Limb (tissue), 2 donors: ENCODE measurements at regions not wholly inside any gene's neighbourhood (a gene's known extent, or its start where the extent isn't known, plus 50 kb on each side); places are given as distances from the start of the nearest gene placed in this dataset.

Experiments
- DNase-seq, 2 donors: peaks; one replicate each; pipeline ENCODE4 v3.0.0-alpha.2; 2016; ENCODE audit errors: extremely low spot score in 2 of 2

DNA sequence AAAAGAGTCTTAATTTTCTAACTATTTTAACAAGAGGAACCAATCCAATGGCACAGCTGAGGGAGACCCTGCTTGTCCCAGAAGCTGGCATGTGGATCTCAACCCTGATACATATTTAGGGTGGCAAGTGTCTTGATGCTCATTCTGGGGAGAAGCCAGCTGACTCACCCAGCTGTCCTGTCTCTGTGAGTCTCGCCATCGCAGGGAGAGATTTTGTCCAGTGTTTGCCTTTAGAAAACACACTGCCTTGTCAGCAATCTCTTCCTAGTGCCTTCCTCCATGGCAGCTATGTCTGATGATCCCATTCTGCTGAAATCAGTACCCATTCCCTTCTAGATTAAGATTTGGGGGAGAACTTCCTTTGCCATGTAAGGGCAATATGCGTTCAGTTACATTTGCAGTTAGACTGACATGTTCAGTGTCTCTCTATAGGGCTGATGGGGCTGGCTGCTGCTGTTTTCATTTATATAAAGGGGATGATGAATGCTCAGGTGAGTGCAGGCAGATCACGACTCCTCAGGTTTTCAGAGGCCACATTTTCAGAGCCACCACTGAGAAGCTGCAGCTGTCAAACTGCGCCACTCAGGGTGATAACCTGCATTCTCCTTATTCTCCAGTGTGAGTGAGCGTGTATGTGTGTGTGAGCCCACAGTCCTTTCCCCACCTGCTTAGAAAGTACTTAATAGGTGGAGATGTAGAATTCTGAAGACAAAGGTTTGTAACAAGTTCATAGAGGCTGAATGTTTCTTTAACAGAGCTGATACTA lies 217.0 kb downstream of the GAS1 start:
- DNase-seq: no peak

GRCh38 chr9:86724529-86724928 lies 222.8 kb downstream of the GAS1 start:
- no peak for DNase-seq

DNA sequence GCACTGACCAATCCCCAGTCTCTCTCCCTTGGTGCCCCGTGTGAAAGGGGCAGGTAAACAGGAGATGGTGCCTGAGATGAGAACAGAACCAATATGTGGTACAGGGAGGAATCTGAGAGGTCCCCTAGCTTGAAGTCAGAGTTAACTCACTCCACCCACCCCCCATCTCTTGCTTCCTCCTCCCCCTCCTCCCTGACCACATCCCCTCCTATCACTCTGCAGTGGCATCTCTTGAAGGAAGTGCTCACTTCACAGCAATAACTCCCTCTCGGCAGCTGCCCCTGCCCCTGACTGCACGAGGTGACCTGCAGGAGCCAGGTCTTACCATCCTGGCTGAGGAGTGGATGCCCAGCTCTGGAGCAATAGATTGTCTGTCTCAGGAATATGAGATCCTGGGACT lies 224.0 kb downstream of the GAS1 start:
- no peak for DNase-seq

- DNase-seq: no peak
Measured at GRCh38 chr9:86722706-86723075, 224.6 kb downstream of the GAS1 start.

- DNase-seq: peak; percentile 56 to 84
Measured at GRCh38 chr9:86721843-86722705, 225.2 kb downstream of the GAS1 start.

DNA sequence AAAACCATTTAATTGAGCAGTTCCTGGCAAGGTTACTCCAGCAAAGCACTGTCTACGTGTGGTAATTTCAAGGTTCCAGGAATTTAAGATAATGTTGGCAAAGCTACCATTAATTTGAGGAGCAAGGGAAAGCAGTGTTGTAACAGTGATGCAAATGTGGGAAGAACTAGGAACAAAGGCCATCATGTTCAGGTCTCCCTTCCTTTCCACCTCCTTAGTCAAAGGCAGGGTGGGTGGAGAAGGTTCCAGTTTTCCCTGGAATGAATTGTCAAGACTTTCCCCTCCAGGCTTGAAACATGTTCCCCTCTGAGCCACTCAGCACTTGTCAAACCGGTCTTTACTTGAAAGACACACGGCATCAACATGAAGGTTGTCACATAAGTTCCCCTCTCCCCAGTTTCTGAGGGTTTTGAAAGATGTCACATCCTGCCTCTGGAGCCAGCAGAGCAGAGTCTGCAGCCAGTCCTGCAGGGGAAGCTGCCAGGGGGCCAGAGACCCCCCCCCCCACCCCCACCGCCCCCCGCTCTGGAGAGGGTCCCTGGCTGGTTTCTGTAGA lies 226.0 kb downstream of the GAS1 start:
- DNase-seq: peak in 1 of 2 donors; percentile 64

DNA sequence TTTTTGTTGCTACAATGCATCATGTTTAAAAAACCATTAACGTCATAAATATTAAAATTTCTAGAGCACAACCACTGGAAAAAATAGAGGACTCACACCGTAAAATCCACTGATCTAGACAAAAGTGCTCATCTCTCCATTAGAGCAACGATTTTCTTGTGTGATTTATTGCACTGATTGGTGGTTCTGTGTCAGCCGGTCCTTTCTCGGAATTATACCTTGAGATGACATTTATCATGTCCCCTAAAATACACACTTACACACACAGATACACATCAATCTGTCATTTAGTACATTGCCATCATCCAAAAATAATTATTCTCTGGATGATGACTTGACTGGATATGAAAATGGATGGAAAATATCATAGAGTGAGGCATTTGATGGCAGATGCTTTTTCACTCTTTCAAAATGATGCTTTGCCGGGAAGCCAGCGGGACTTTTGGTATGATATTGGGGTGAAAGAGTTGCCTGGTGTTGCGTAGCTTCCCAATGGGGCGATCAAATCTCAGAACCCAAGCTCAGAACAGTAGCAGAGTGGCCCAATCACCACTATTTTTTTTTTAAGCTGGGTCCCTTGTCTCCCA lies 226.6 kb downstream of the GAS1 start:
- no peak for DNase-seq

- no peak for DNase-seq
Measured at GRCh38 chr9:86718388-86719049, 228.8 kb downstream of the GAS1 start.

DNA sequence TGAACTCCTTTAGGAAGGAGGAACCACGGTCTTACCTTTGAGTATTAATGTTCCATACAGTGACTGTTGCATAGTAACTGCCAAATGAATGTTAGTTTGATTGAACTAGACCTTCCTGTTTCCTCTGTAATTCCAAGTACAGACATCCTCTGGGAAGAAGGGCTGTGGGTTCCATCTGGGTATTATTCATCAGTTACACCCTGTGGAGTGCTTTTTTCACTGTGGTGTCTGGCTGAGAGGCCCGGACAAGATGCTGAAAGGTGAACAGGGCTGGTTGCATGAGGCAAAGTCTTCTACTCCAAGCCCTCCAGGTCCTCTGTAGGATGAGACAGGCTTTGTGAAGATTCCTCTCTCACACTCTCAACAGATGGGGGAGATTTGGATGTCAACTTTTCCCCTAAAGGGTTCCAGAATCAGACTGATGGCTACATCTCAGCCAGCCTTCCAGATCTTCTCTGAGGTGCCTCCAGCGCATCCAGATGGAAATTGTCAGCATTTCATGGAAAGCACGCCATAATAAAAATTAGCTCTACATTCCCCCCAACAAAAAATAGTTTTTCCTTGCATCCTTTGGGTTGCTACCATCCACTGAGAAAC lies 230.9 kb downstream of the GAS1 start:
- no peak for DNase-seq

- peak in 1 of 2 donors; percentile 59 for DNase-seq
Measured at GRCh38 chr9:86714999-86715398, 232.3 kb downstream of the GAS1 start.

GRCh38 chr9:86713970-86714369 lies 233.3 kb downstream of the GAS1 start:
- peak in 1 of 2 donors; percentile 65 for DNase-seq

- no peak for DNase-seq
Measured at GRCh38 chr9:86713470-86713869, 233.8 kb downstream of the GAS1 start.

GRCh38 chr9:86708918-86709835 lies 238.1 kb downstream of the GAS1 start:
- no peak for DNase-seq

DNA sequence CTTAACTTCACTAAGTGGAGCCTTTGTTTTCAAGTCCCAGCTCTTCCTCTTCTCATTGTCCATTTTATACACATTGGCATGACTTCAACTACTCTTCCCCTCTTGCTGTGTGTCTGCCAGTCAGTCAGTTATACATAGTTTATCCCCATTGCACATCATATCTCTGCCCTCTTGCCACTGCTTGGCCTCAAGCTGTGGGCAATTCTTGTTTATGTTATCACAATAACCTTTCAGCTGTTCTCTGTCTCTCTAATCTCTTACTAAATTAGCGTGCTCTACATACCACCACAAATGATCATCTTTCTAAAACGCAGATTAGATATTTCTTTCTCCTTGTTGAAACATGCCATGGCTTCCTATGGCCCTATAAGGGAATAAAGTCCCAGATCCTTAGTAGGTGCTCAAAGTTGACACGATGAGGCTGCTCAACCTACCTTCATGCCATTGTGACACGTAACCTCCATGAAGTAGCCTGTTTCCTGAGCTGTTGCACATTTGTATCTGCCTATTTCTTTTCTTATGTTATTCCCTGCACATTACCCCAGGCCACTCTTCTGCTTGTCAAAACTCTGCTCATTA lies 239.3 kb downstream of the GAS1 start:
- DNase-seq: no peak

DNA sequence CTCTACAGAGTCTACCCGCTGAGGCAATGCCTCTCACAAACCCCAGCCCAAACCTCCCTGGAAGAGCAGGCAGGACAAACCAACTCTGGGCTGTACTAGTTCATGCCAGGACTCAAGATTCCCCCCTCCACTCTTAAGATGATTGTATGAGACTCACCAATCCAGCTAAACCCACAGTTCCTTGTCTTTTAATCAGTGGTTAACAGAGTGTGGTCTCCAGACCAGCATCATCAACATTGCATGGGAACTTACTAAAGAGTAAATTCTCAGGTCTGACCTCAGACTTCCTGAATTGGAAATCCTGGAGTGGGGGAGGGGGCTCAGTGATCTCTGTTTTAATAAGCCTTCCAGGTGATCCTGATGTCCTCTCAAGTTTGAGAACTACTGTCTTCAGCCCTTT lies 240.9 kb downstream of the GAS1 start:
- no peak for DNase-seq

DNA sequence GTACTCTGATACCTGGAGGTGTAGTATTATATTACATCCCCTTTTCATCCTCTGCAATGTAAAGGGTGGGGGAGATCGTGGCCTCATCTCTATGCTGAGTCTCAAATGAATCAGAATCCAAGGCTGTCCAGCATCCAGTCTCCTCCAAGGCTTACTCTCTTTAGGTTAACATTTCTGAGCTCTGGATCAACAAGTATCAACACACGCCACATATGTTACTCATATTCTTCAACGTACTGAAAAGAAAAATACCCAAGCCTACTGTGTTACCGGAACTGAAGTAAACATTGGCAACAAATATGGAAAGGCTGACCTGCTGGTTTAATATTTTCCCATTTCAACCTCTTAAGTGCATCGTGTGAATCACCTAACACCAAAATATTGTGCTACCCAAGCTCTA lies 241.8 kb downstream of the GAS1 start:
- DNase-seq: no peak

GRCh38 chr9:86703346-86703745 lies 244.0 kb downstream of the GAS1 start:
- no peak for DNase-seq

DNA sequence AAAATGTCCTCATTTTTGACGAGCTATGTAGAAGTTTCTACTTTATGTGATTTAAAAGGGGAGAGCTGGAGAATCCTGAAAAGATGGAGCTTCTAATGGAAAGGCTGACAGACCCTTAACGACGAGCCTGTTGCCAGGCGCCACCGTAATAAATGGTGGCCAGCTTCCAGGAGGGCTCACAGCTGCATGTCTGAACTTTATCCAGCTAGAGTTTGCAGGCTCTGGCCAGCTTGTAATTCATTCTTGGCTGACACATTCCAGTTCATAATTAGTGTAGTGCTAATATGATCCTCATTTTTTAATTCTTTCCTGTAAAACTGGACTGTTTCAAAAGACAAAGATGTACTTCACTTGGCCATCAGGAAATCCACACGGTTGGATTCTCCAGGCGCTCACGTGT lies 246.7 kb downstream of the GAS1 start:
- DNase-seq: peak; percentile 87 to 92

DNA sequence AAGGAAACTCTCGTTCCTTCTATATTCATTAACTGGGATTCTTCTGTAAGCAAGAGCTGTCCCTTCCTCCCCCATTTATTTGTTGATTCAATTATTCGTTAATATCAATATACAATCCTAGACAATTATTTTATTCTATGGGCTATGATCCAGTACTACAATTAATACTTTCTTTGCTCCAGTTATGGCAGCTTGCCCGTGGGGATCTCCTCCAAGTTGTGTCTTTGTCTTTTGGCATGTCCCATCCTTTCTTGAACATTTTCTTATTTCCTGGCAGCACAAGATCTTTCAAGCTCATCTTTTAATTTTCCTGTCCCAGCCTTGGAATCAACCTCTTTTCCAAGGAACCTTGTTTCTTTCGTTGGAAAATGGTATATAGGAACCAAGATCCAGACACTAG lies 249.3 kb downstream of the GAS1 start:
- DNase-seq: no peak

- no peak for DNase-seq
Measured at GRCh38 chr9:86697213-86697612, 250.1 kb downstream of the GAS1 start.
